ENCODE measurements at regions not wholly inside any gene's neighbourhood (a gene's known extent, or its start where the extent isn't known, plus 50 kb on each side); places are given as distances from the start of the nearest gene placed in this dataset.
"Not testable (repeated sequence)": the region's sequence is repeated elsewhere in the genome, so short reads cannot be mapped to it uniquely, and the experiment has no call there.

DNA sequence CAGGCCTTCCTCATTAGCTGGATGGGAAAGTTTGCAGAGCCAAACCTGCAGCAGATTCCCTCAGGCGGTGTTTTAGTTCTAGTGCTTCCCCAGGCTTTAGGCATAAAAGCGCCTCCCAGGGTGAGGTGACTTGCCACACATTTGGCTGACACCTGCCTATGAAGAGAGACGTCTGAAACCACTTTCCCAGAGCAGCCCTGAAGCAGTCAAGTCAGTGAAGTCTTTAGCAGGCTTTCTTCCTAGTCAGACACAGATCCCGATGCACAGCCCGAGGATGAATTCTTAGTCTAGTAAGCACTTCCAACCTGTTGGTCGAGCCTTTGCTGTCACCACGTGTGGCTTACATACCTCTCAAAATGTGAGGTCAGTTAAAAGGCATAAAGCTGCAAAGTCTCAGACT, 484.1 kb downstream of the SMARCA1 start:
- DNase-seq: no peak
- H3K4me3 ChIP-seq: no peak overlapping the region
- H3K36me3 ChIP-seq: no peaks in the 10 kb centered on the region
- H3K9me3 ChIP-seq: no peaks in the 10 kb centered on the region
- H3K27me3 ChIP-seq: no peaks in the 10 kb centered on the region

GRCh38 chrX:129037389-129037788, 485.9 kb downstream of the SMARCA1 start:
- DNase-seq: no peak
- no peaks in the 10 kb centered on the region for H3K36me3 ChIP-seq

DNA sequence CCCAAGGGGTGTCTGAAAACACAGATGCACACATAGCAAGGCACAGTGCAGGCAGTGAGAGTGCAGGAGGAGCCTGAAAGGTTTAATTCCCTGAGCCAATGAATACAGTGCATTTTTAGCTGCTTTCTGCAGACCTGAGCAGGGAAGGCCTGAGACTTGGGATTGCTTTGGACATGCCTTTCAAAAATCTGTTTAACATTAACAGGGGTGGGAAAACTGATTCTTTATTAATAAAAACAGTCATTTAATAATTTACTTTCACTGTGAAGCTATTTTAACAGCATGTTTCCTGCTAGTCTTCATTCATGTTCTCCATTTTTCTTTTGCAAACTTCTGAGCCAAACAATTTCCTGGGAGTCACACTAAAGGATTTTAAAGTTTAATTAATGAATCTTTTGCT, 488.1 kb downstream of the SMARCA1 start:
- DNase-seq: no peak
- no peaks in the 10 kb centered on the region for H3K36me3 ChIP-seq
- no peaks in the 10 kb centered on the region for H3K27me3 ChIP-seq
- H3K4me3 ChIP-seq: no peak overlapping the region
- no peaks in the 10 kb centered on the region for H3K9me3 ChIP-seq

More at GRCh38 chrX:129037389-129037788, 485.9 kb downstream of the SMARCA1 start:
- no peaks in the 10 kb centered on the region for H3K9me3 ChIP-seq
- H3K27me3 ChIP-seq: no peaks in the 10 kb centered on the region
- H3K4me3 ChIP-seq: no peak overlapping the region

DNA sequence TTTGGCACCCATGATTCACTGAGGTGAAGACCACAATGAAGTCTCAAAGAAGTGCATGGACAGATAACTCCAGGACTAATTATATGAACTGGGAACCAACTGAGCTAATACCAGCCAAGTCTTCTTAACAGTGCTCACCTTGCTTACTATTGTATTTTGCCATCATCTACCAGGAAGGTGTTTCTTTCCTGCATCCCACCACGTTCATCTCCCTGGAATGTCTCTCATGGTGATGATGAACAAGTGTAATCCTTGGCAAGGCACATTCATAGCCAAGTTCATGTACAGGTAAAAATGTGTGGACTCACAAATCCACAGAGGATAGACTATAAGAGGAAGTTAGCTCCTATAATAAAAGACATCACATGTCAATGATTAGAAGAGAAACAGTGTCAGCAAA, 489.1 kb downstream of the SMARCA1 start:
- no peaks in the 10 kb centered on the region for H3K9me3 ChIP-seq

GRCh38 chrX:129026202-129026601, 497.1 kb downstream of the SMARCA1 start:
- no peak overlapping the region for H3K4me3 ChIP-seq
- no peaks in the 10 kb centered on the region for H3K9me3 ChIP-seq
- no peaks in the 10 kb centered on the region for H3K27me3 ChIP-seq
- no peak for DNase-seq
- H3K36me3 ChIP-seq: no peaks in the 10 kb centered on the region

More for the DNA sequence above, 489.1 kb downstream of the SMARCA1 start:
- Histone ChIP-seq H3K4me3 (no peak overlapping the region), H3K27me3 (no peaks in the 10 kb centered on the region), H3K36me3 (no peaks in the 10 kb centered on the region)
- no peak for DNase-seq

GRCh38 chrX:129025376-129025775, 497.9 kb downstream of the SMARCA1 start:
- H3K4me3 ChIP-seq: no peak overlapping the region
- no peaks in the 10 kb centered on the region for H3K9me3 ChIP-seq
- H3K36me3 ChIP-seq: no peaks in the 10 kb centered on the region
- no peaks in the 10 kb centered on the region for H3K27me3 ChIP-seq
- DNase-seq: no peak

GRCh38 chrX:129019412-129019811, 503.9 kb downstream of the SMARCA1 start:
- Histone ChIP-seq H3K27me3 (no peaks in the 10 kb centered on the region), H3K9me3 (no peaks in the 10 kb centered on the region), H3K4me3 (no peak overlapping the region), H3K36me3 (no peaks in the 10 kb centered on the region)
- no peak for DNase-seq

- no peak for DNase-seq
- H3K27me3 ChIP-seq: no peaks in the 10 kb centered on the region
- H3K9me3 ChIP-seq: no peaks in the 10 kb centered on the region
- no peak overlapping the region for H3K4me3 ChIP-seq
- H3K36me3 ChIP-seq: no peaks in the 10 kb centered on the region
Observed at GRCh38 chrX:129015381-129015780, 507.9 kb downstream of the SMARCA1 start.

GRCh38 chrX:129013574-129013973, 509.7 kb downstream of the SMARCA1 start:
- Histone ChIP-seq H3K4me3 (no peak overlapping the region), H3K36me3 (no peaks in the 10 kb centered on the region), H3K9me3 (no peaks in the 10 kb centered on the region), H3K27me3 (no peaks in the 10 kb centered on the region)
- DNase-seq: no peak

DNA sequence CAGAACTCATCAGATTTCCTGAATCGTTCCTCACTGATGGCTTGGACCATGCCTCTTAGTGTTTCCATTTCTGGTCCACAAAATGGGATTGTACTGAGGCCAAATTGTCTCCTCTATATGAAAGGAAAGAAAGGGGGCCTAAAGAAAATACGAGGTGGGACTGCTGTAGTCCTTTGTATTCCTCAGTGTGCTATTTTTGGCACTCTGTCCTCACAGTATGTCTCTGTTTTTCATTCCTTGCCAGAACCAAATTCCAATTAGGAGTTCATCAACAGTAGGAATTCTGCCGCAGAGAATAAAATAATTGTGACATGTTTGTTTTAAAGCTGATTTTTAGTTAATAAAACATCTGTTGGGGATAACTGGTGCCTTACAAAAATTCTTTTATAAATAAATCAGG, 515.7 kb downstream of the SMARCA1 start:
- DNase-seq: no peak
- Histone ChIP-seq H3K36me3 (no peaks in the 10 kb centered on the region), H3K4me3 (no peak overlapping the region), H3K9me3 (no peaks in the 10 kb centered on the region), H3K27me3 (no peaks in the 10 kb centered on the region)

DNA sequence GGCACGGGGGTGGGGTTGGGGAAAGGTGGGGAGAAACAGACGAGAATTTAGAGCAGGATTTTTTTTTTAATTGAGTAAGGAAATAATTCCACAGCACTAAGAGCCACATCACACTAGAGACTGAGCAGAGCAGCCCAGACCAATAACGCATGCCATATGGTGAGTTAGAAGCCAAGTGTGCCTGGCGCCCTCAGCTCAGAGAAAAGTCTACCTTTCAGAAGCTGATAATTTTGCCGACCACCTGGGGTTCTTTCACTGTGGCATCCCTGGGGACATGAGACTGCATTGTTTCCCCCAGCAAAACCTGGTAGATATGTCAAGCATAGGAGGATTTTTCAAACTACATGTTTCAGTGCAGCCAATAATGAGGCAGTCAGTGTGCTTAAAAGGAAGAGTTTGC, 516.8 kb downstream of the SMARCA1 start:
- no peaks in the 10 kb centered on the region for H3K27me3 ChIP-seq
- H3K4me3 ChIP-seq: no peak overlapping the region
- no peaks in the 10 kb centered on the region for H3K9me3 ChIP-seq
- no peaks in the 10 kb centered on the region for H3K36me3 ChIP-seq
- DNase-seq: no peak

- no peaks in the 10 kb centered on the region for H3K9me3 ChIP-seq
- H3K27me3 ChIP-seq: no peaks in the 10 kb centered on the region
- DNase-seq: no peak
Observed at GRCh38 chrX:129000797-129001196, 522.5 kb downstream of the SMARCA1 start.

DNA sequence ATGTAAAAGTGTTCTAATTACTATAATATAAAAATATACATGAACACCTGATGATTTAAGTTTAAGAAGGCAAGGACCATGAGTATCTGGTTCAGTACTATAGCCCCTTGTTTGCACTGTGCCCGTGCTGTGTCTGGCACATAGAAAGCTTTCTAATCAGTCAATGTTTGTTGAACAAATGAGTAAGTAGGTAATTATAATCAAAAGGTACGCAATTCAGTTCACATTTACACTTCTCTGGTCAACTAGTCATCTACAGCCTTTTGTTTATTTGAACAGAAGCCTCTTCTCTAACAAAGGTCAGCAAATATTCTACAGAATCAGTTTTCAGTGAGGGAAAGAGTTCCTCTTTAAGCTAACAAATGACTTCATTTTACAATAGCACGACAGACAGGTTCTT, 523.3 kb downstream of the SMARCA1 start:
- Histone ChIP-seq H3K9me3 (no peaks in the 10 kb centered on the region), H3K4me3 (no peak overlapping the region), H3K27me3 (no peaks in the 10 kb centered on the region), H3K36me3 (no peaks in the 10 kb centered on the region)
- no peak for DNase-seq

More at GRCh38 chrX:129000797-129001196, 522.5 kb downstream of the SMARCA1 start:
- Histone ChIP-seq H3K36me3 (no peaks in the 10 kb centered on the region), H3K4me3 (no peak overlapping the region)

GRCh38 chrX:128992107-128992971, 531.0 kb downstream of the SMARCA1 start:
- H3K9me3 ChIP-seq: no peaks in the 10 kb centered on the region
- H3K27me3 ChIP-seq: no peaks in the 10 kb centered on the region
- no peak for DNase-seq
- H3K4me3 ChIP-seq: no peak overlapping the region
- H3K36me3 ChIP-seq: no peaks in the 10 kb centered on the region

- no peak for DNase-seq
- Histone ChIP-seq H3K36me3 (no peaks in the 10 kb centered on the region), H3K4me3 (no peak overlapping the region), H3K27me3 (no peaks in the 10 kb centered on the region), H3K9me3 (no peaks in the 10 kb centered on the region)
Observed at GRCh38 chrX:128975745-128976144, 547.5 kb downstream of the SMARCA1 start.

- DNase-seq: no peak
- Histone ChIP-seq H3K27me3 (no peaks in the 10 kb centered on the region), H3K4me3 (no peak overlapping the region), H3K9me3 (no peaks in the 10 kb centered on the region), H3K36me3 (no peaks in the 10 kb centered on the region)
Observed at GRCh38 chrX:128973033-128973432, 550.3 kb downstream of the SMARCA1 start.

DNA sequence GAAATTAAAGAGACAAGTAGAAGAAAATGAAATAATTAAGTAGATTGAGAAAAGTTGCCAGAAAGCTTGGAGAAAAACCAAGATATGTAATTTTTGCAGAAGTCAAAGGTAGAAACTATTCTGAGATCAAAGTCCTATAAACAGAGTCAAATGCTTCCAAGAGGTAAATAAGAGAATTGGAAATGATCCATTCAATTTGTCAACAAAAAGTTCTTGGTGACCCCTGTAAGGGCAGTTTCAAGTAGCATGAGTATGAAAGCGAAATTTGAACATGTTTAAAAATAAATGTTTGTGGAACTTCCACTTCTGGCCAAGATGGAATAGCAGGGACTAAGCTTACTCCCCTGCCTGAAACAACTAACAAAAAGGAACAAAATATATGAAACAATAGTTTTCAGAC, 562.0 kb downstream of the SMARCA1 start:
- H3K9me3 ChIP-seq: no peaks in the 10 kb centered on the region
- no peaks in the 10 kb centered on the region for H3K36me3 ChIP-seq
- no peaks in the 10 kb centered on the region for H3K27me3 ChIP-seq
- DNase-seq: no peak
- no peak overlapping the region for H3K4me3 ChIP-seq

DNA sequence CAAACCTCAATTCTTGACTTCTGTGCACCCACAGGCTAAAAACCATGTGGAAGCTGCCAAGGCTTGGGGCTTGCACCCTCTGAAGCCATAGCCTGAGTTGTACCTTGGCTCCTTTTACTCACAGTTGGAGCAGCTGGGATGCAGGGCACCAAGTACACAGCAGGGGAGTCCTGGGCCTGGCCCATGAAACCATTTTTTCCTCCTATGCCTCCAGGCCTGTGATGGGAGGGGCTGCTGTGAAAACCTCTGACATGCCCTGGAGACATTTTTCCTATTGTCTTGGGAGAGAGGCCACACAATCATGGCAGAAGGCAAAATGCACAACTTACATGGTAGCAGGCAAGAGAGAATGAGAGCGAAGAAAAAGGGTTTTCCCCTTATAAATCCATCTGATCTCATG, 568.6 kb downstream of the SMARCA1 start:
- not testable (repeated sequence) for H3K4me3 ChIP-seq, DNase-seq, H3K9me3 ChIP-seq, H3K27me3 ChIP-seq, H3K36me3 ChIP-seq
